ENCODE measurements at regions not wholly inside any gene's neighbourhood (a gene's known extent, or its start where the extent isn't known, plus 50 kb on each side); places are given as distances from the start of the nearest gene placed in this dataset.

DNA sequence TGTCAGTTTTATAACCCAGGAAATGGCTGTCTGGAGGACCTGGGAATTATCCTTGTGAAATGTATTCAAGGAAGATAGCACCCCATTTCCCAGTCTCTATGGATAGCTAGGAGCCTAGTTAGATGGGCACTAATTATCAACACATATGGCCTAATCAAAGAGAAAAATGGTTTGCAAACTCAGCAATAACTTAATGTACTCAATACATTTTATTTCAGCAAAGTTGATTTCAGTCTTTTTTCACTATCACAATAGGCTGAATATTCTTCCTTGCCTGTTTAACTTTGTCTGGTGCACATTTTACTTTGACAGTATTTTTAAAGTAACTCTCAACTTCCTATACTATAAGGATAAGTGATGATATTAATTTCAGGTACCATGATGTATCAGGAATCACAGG, 756.3 kb downstream of the CCDC85A start:
- TF ChIP-seq, protein P1, sequence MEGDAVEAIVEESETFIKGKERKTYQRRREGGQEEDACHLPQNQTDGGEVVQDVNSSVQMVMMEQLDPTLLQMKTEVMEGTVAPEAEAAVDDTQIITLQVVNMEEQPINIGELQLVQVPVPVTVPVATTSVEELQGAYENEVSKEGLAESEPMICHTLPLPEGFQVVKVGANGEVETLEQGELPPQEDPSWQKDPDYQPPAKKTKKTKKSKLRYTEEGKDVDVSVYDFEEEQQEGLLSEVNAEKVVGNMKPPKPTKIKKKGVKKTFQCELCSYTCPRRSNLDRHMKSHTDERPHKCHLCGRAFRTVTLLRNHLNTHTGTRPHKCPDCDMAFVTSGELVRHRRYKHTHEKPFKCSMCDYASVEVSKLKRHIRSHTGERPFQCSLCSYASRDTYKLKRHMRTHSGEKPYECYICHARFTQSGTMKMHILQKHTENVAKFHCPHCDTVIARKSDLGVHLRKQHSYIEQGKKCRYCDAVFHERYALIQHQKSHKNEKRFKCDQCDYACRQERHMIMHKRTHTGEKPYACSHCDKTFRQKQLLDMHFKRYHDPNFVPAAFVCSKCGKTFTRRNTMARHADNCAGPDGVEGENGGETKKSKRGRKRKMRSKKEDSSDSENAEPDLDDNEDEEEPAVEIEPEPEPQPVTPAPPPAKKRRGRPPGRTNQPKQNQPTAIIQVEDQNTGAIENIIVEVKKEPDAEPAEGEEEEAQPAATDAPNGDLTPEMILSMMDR (IDR thresholded peaks at IDR 0.05), result no peak
- no peak for TF ChIP-seq EZH2phosphoT487 (IDR thresholded peaks at IDR 0.05)
